Type B pancreatic cell (in vitro differentiated cells): ENCODE measurements at regions not wholly inside any gene's neighbourhood (a gene's known extent, or its start where the extent isn't known, plus 50 kb on each side); places are given as distances from the start of the nearest gene placed in this dataset.

Experiments
- DNase-seq: peaks from one replicate; pipeline ENCODE4 v3.0.0; 2021; ENCODE audit warnings: mixed read lengths; ENCODE audit not compliant: unreplicated experiment; ENCODE audit errors: extremely low spot score
- H3K27ac Mint-ChIP-seq: 2 replicates; pipeline ENCODE4 v1.8.0; 2021; ENCODE audit warnings: mild to moderate bottlenecking, mixed read lengths
- H3K27me3 Mint-ChIP-seq: 2 replicates; pipeline ENCODE4 v1.8.0; 2021; ENCODE audit warnings: mixed read lengths
- H3K36me3 Mint-ChIP-seq: 2 replicates; pipeline ENCODE4 v1.8.0; 2021; ENCODE audit warnings: mixed read lengths
- H3K4me1 Mint-ChIP-seq: one replicate; pipeline ENCODE4 v1.8.0; 2021; ENCODE audit warnings: mixed read lengths; ENCODE audit not compliant: unreplicated experiment
- H3K4me3 Mint-ChIP-seq: 2 replicates; pipeline ENCODE4 v1.8.0; 2021; ENCODE audit warnings: mild to moderate bottlenecking, mixed read lengths
- H3K9me3 Mint-ChIP-seq: 2 replicates; pipeline ENCODE4 v1.8.0; 2021; ENCODE audit warnings: mixed read lengths
- CTCF ChIP-seq: fragments of 200-600 bp; sonication (generic); conservative IDR thresholded peaks from 2 replicates; pipeline ENCODE4 v1.5.0; 2021; ENCODE audit warnings: antibody characterized with exemption, mild to moderate bottlenecking

GRCh38 chr5:12277504-12278192 is 373.4 kb upstream of the CTNND2 start:
- no peak for TF ChIP-seq CTCF
- Mint-ChIP-seq H3K36me3 (no peaks in the 10 kb centered on the region), H3K4me1 (no peaks in the 10 kb centered on the region), H3K4me3 (no peak overlapping the region), H3K27me3 (no peaks in the 10 kb centered on the region), H3K9me3 (no peaks in the 10 kb centered on the region), H3K27ac (no peak overlapping the region)
- DNase-seq, result no peak

GRCh38 chr5:12274236-12274635 is 370.0 kb upstream of the CTNND2 start:
- Mint-ChIP-seq H3K36me3 (no peaks in the 10 kb centered on the region), H3K9me3 (no peaks in the 10 kb centered on the region), H3K27me3 (peaks cover 6% of the 10 kb centered on the region), H3K27ac (no peak overlapping the region), H3K4me1 (no peaks in the 10 kb centered on the region), H3K4me3 (no peak overlapping the region)
- TF ChIP-seq CTCF, result no peak
- DNase-seq, result no peak

DNA sequence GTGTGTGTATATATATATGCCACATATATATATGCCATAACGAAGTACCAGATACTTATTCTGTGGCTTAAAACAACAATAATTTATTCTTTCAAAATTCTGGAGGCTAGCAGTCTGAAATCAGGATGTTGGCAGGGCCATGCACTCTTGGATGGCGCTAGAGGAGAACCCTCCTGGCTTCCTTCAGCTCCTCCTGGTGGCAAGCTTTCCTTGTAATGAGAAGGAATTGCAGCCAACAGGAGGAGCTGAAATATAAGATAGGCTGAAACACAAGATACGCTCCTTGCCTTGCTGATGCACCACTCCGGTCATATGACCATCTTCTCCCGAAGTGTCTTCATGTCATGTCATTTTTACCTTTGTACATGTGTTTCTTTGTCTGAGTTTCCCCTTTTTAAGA is 368.1 kb upstream of the CTNND2 start:
- Mint-ChIP-seq H3K27me3 (peaks cover 6% of the 10 kb centered on the region), H3K27ac (no peak overlapping the region), H3K4me1 (no peaks in the 10 kb centered on the region), H3K9me3 (no peaks in the 10 kb centered on the region), H3K36me3 (no peaks in the 10 kb centered on the region), H3K4me3 (no peak overlapping the region)
- DNase-seq, result no peak
- TF ChIP-seq CTCF, result peak; percentile 25

GRCh38 chr5:12270914-12271313 is 366.7 kb upstream of the CTNND2 start:
- TF ChIP-seq CTCF, result no peak
- Mint-ChIP-seq H3K27me3 (peaks cover 6% of the 10 kb centered on the region), H3K4me1 (no peaks in the 10 kb centered on the region), H3K4me3 (no peak overlapping the region), H3K36me3 (no peaks in the 10 kb centered on the region), H3K9me3 (no peaks in the 10 kb centered on the region), H3K27ac (no peak overlapping the region)
- no peak for DNase-seq

- Mint-ChIP-seq H3K9me3 (no peaks in the 10 kb centered on the region), H3K4me3 (no peak overlapping the region), H3K4me1 (no peaks in the 10 kb centered on the region), H3K27me3 (peaks cover 6% of the 10 kb centered on the region), H3K27ac (no peak overlapping the region), H3K36me3 (no peaks in the 10 kb centered on the region)
- no peak for TF ChIP-seq CTCF
- no peak for DNase-seq
These were observed 364.9 kb upstream of the CTNND2 start for GRCh38 chr5:12269164-12269563.

- Mint-ChIP-seq H3K36me3 (no peaks in the 10 kb centered on the region), H3K27ac (no peak overlapping the region), H3K9me3 (no peaks in the 10 kb centered on the region), H3K4me1 (no peaks in the 10 kb centered on the region), H3K4me3 (no peak overlapping the region), H3K27me3 (no peaks in the 10 kb centered on the region)
- DNase-seq, result no peak
- TF ChIP-seq CTCF, result no peak
These were observed 354.3 kb upstream of the CTNND2 start for GRCh38 chr5:12258549-12258948.
